ENCODE measurements at regions not wholly inside any gene's neighbourhood (a gene's known extent, or its start where the extent isn't known, plus 50 kb on each side); places are given as distances from the start of the nearest gene placed in this dataset.

GRCh38 chr4:108483650-108484049, 136.7 kb upstream of the RPL34 start:
- TF ChIP-seq, protein P1, sequence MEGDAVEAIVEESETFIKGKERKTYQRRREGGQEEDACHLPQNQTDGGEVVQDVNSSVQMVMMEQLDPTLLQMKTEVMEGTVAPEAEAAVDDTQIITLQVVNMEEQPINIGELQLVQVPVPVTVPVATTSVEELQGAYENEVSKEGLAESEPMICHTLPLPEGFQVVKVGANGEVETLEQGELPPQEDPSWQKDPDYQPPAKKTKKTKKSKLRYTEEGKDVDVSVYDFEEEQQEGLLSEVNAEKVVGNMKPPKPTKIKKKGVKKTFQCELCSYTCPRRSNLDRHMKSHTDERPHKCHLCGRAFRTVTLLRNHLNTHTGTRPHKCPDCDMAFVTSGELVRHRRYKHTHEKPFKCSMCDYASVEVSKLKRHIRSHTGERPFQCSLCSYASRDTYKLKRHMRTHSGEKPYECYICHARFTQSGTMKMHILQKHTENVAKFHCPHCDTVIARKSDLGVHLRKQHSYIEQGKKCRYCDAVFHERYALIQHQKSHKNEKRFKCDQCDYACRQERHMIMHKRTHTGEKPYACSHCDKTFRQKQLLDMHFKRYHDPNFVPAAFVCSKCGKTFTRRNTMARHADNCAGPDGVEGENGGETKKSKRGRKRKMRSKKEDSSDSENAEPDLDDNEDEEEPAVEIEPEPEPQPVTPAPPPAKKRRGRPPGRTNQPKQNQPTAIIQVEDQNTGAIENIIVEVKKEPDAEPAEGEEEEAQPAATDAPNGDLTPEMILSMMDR (IDR thresholded peaks at IDR 0.05; ENCODE audit: low read depth, low read length), result no peak
- no peak for TF ChIP-seq POLR2A (IDR thresholded peaks at IDR 0.05; ENCODE audit: extremely low read depth, insufficient read length)
- TF ChIP-seq, protein P2, sequence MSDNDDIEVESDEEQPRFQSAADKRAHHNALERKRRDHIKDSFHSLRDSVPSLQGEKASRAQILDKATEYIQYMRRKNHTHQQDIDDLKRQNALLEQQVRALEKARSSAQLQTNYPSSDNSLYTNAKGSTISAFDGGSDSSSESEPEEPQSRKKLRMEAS (IDR thresholded peaks at IDR 0.05; ENCODE audit: low read depth, low read length), result no peak

All from NB4 (cell line).